ENCODE measurements at regions not wholly inside any gene's neighbourhood (a gene's known extent, or its start where the extent isn't known, plus 50 kb on each side); places are given as distances from the start of the nearest gene placed in this dataset.

- TF ChIP-seq CTCF (IDR thresholded peaks at IDR 0.05) (no peak), POLR2A (IDR thresholded peaks at IDR 0.05) (no peak), POLR2AphosphoS5 (IDR thresholded peaks at IDR 0.05) (no peak)
Observed at GRCh38 chr19:27821418-27822018, 1391.4 kb downstream of the UQCRFS1 start.
